IMR-90 (cell line): ENCODE measurements at regions not wholly inside any gene's neighbourhood (a gene's known extent, or its start where the extent isn't known, plus 50 kb on each side); places are given as distances from the start of the nearest gene placed in this dataset.

ENCODE experiments used
- ATAC-seq: fragments of 200-7000 bp; cut with Tn5 transposase; 2 replicates; pipeline ENCODE4 v1.9.1; 2020; ENCODE audit warnings: low read depth, mild to moderate bottlenecking, moderate library complexity
- BruUV-seq: library from RNA; stranded (reverse); fragments of 400-500 nt; replicated peaks from 2 replicates; lab custom pipeline; 2021; lab: Mats Ljungman, UMichigan
- CTCF ChIA-PET: fragments of 300-600 bp; formaldehyde crosslinking; extraction: SDS; loops from one replicate; lab custom pipeline; 2021; ENCODE audit warnings: antibody characterized with exemption; lab: Yijun Ruan, JAX
- POLR2A ChIA-PET: fragments of 300-600 bp; sonication (Branson Sonifier 250); formaldehyde crosslinking; loops from one replicate; lab custom pipeline; 2022; ENCODE audit warnings: antibody characterized with exemption; ENCODE audit not compliant: unreplicated experiment; lab: Charles Lee
- DNase-seq: peaks from one replicate; pipeline ENCODE4 v3.0.0; 2013
- H2AFZ ChIP-seq: replicated peaks from 2 replicates; pipeline ENCODE3; 2013; ENCODE audit warnings: low read length, mild to moderate bottlenecking; ENCODE audit not compliant: poor library complexity
- H2AK5ac ChIP-seq: 2 replicates; pipeline ENCODE4 v1.6.1; 2013; ENCODE audit warnings: low read depth, low read length, inconsistent platforms
- H2AK9ac ChIP-seq: replicated peaks from 2 replicates; pipeline ENCODE3; 2013; ENCODE audit warnings: mild to moderate bottlenecking, low read depth, low read length, moderate library complexity; ENCODE audit not compliant: poor library complexity
- H2BK120ac ChIP-seq: 2 replicates; pipeline ENCODE4 v1.6.1; 2013; ENCODE audit warnings: low read depth, low read length, inconsistent platforms
- H2BK15ac ChIP-seq: 3 replicates; pipeline ENCODE4 v1.6.1; 2013; ENCODE audit warnings: low read depth, low read length, inconsistent platforms
- H2BK20ac ChIP-seq: 2 replicates; pipeline ENCODE4 v1.6.1; 2013; ENCODE audit warnings: low read depth, mild to moderate bottlenecking, inconsistent platforms, low read length, moderate library complexity
- H2BK5ac ChIP-seq: 2 replicates; pipeline ENCODE4 v1.6.1; 2013; ENCODE audit warnings: mild to moderate bottlenecking, low read depth, low read length, inconsistent platforms; ENCODE audit not compliant: poor library complexity, severe bottlenecking
- H3K14ac ChIP-seq: replicated peaks from 2 replicates; pipeline ENCODE4 v1.6.1; 2013; ENCODE audit warnings: low read depth, low read length, inconsistent platforms
- H3K18ac ChIP-seq: 2 replicates; pipeline ENCODE4 v1.6.1; 2013; ENCODE audit warnings: low read depth, low read length, control low read depth
- H3K23ac ChIP-seq: 2 replicates; pipeline ENCODE4 v1.6.1; 2013; ENCODE audit warnings: low read depth, low read length, inconsistent platforms
- H3K27ac ChIP-seq: 2 replicates; pipeline ENCODE4 v1.5.1; 2013; ENCODE audit warnings: mild to moderate bottlenecking, control low read depth, low read length; ENCODE audit not compliant: insufficient read depth
- H3K27me3 ChIP-seq: 2 replicates; pipeline ENCODE4 v1.6.1; 2013; ENCODE audit warnings: low read length; ENCODE audit not compliant: control insufficient read depth, insufficient read depth
- H3K36me3 ChIP-seq: 2 replicates; pipeline ENCODE4 v1.6.1; 2013; ENCODE audit warnings: low read length, mixed read lengths; ENCODE audit not compliant: control insufficient read depth, insufficient read depth
- H3K4ac ChIP-seq: 2 replicates; pipeline ENCODE4 v1.6.1; 2013; ENCODE audit warnings: low read depth, low read length, inconsistent platforms
- H3K4me1 ChIP-seq: 2 replicates; pipeline ENCODE4 v1.6.1; 2013; ENCODE audit warnings: low read length, mixed read lengths; ENCODE audit not compliant: control insufficient read depth, insufficient read depth
- H3K4me2 ChIP-seq: 2 replicates; pipeline ENCODE4 v1.6.1; 2013; ENCODE audit warnings: low read depth, mild to moderate bottlenecking, control low read depth, low read length, moderate library complexity
- H3K4me3 ChIP-seq: 2 replicates; pipeline ENCODE4 v1.5.1; 2013; ENCODE audit warnings: low read depth, mild to moderate bottlenecking, control low read depth, low read length, moderate library complexity; ENCODE audit not compliant: insufficient read depth
- H3K56ac ChIP-seq: 2 replicates; pipeline ENCODE4 v1.6.1; 2013; ENCODE audit warnings: low read length, inconsistent platforms; ENCODE audit not compliant: insufficient read depth; ENCODE audit errors: extremely low read depth
- H3K79me1 ChIP-seq, 2 experiments: 2 replicates each; pipeline ENCODE4 v1.6.1; 2013; ENCODE audit warnings: low read length in 2 of 2, inconsistent platforms in 1 of 2, low read depth in 1 of 2
- H3K9ac ChIP-seq: 2 replicates; pipeline ENCODE4 v1.6.1; 2013; ENCODE audit warnings: low read depth, low read length, control low read depth
- H3K9me1 ChIP-seq: 2 replicates; pipeline ENCODE4 v1.6.1; 2013; ENCODE audit warnings: low read length, inconsistent platforms; ENCODE audit not compliant: insufficient read depth
- H3K9me3 ChIP-seq: 2 replicates; pipeline ENCODE4 v1.6.1; 2013; ENCODE audit warnings: low read length; ENCODE audit not compliant: control insufficient read depth, insufficient read depth
- H4K20me1 ChIP-seq: 2 replicates; pipeline ENCODE4 v1.6.1; 2013; ENCODE audit warnings: low read length, inconsistent platforms; ENCODE audit not compliant: insufficient read depth
- H4K5ac ChIP-seq: 2 replicates; pipeline ENCODE4 v1.6.1; 2013; ENCODE audit warnings: mild to moderate bottlenecking, low read depth, low read length, control low read depth
- H4K8ac ChIP-seq, 2 experiments: 2 replicates each; pipeline ENCODE4 v1.6.1; 2013; ENCODE audit warnings: low read depth in 2 of 2, low read length in 2 of 2, control low read depth in 1 of 2, inconsistent platforms in 1 of 2
- H4K91ac ChIP-seq: 2 replicates; pipeline ENCODE4 v1.6.1; 2013; ENCODE audit warnings: low read depth, low read length, inconsistent platforms; ENCODE audit not compliant: insufficient read depth
- NFE2L2 ChIP-seq: fragments of 150-350 bp; IDR thresholded peaks from 2 replicates; pipeline ENCODE4 v1.6.1; 2016; ENCODE audit warnings: low read depth, mild to moderate bottlenecking, low read length
- WGBS, 2 experiments: methylation state at CpG; one replicate each; pipeline versions ENCODE4 v1.1.5 to v1.1.7; 2013; ENCODE audit warnings: missing lambda C conversion rate in 2 of 2; ENCODE audit not compliant: insufficient read length in 1 of 2; ENCODE audit errors: extremely low coverage in 2 of 2; 5-methylcytosine and 5-hydroxymethylcytosine counted together
- dilution Hi-C: fragments of 300-500 bp; cut with HindIII; formaldehyde crosslinking; loops from one replicate; pipeline ENCODE4 v1.14.3; 2018; ENCODE audit warnings: low sequenced_read_pairs; ENCODE audit not compliant: unreplicated experiment
- in situ Hi-C: fragments of 300-500 bp; cut with MboI; formaldehyde crosslinking; loops from 3 replicates; pipeline ENCODE4 v1.14.3; 2019; ENCODE audit warnings: low sequenced_read_pairs, inconsistent platforms, mixed read lengths
- intact Hi-C: fragments of 100-400 bp; cut with micrococcal nuclease; formaldehyde crosslinking; loops from 2 replicates; pipeline ENCODE4 v1.10.0; 2022

- peaks cover 8% of the 10 kb centered on the region for H3K4me1 ChIP-seq
- H2AK5ac ChIP-seq, result no peak overlapping the region
- no peak overlapping the region for H3K4me3 ChIP-seq
- no peak overlapping the region for H4K8ac ChIP-seq
- H3K9me3 ChIP-seq, result no peaks in the 10 kb centered on the region
- H3K23ac ChIP-seq, result no peak overlapping the region
- no peaks in the 10 kb centered on the region for H4K20me1 ChIP-seq
- H3K27ac ChIP-seq, result no peak overlapping the region
- H2BK15ac ChIP-seq, result peak overlapping the region; percentile 7; the same call in 1 of the 3 replicates
- intact Hi-C loops, result loop anchor here (2.0 kb wide), 1 partner anchor 17 kb away; no protein-coding TSS in a partner anchor
- H2AK9ac ChIP-seq, result no peak overlapping the region
- H3K18ac ChIP-seq, result no peak overlapping the region
- POLR2A ChIA-PET, result no interaction called here
- H3K4ac ChIP-seq, result no peak overlapping the region; the same call in 1 of the 2 replicates
- DNase-seq (no peak), ATAC-seq (no peak)
- no peak overlapping the region for H4K91ac ChIP-seq
- H2BK120ac ChIP-seq, result 0 out of 2 replicates have a peak overlapping the region, but pooled peaks have one; percentile 9
- in situ Hi-C loops, result no loop called here
- no TSS peak for BruUV-seq
- 0 out of 2 replicates have a peak, but pooled peaks cover 5% of the 10 kb centered on the region for H3K9me1 ChIP-seq
- no peaks in the 10 kb centered on the region for H3K36me3 ChIP-seq
- H2BK20ac ChIP-seq, result peak overlapping the region; percentile 16; the same call in 1 of the 2 replicates
- H3K9ac ChIP-seq, result no peak overlapping the region
- dilution Hi-C loops, result no loop called here
- no peak for TF ChIP-seq NFE2L2
- H4K5ac ChIP-seq, result no peak overlapping the region
- CTCF ChIA-PET, result no interaction called here
- H3K27me3 ChIP-seq, result no peaks in the 10 kb centered on the region
- H3K56ac ChIP-seq, result no peak overlapping the region
- H2AFZ ChIP-seq, result no peak overlapping the region
- no peak overlapping the region for H2BK5ac ChIP-seq
- WGBS, 2 experiments, result 100% methylated on average over 2 of the region's 3 CpGs; no CpG with 5 or more reads in 1 of the 2 experiments
- H3K14ac ChIP-seq, result no peak overlapping the region
- H3K4me2 ChIP-seq, result no peak overlapping the region
- peaks cover 4 to 27% of the 10 kb centered on the region in 2 experiments; a peak in 3 of 4 replicates for H3K79me1 ChIP-seq
Observed at GRCh38 chr20:19859444-19859843, 101.4 kb downstream of the RIN2 start.
